Adrenal gland (tissue), 9 donors: ENCODE measurements at regions not wholly inside any gene's neighbourhood (a gene's known extent, or its start where the extent isn't known, plus 50 kb on each side); places are given as distances from the start of the nearest gene placed in this dataset.

Experiments used
- DNase-seq, 7 donors: peaks; one replicate each; pipeline ENCODE4 v3.0.0-alpha.2; 2019 to 2020
- H3K27ac ChIP-seq, 5 donors: fragments of 200-600 bp; sonication (generic) in 4 of 5; 1 replicate in 3 of 5; 2 replicates in 2 of 5; pipeline versions ENCODE4 v1.5.1 to v1.8.0; 2016 to 2020; ENCODE audit warnings: mild to moderate bottlenecking in 1 of 5
- H3K27me3 ChIP-seq: fragments of 200-600 bp; 2 replicates; pipeline ENCODE4 v1.8.0; 2021
- H3K36me3 ChIP-seq, 2 donors: fragments of 200-600 bp; replicated peaks in 1 of 2; 1 replicate in 1 of 2; 2 replicates in 1 of 2; pipeline versions ENCODE4 v1.5.1 to v1.8.0; 2018 to 2022
- H3K4me1 ChIP-seq, 2 donors: fragments of 200-600 bp; replicated peaks in 1 of 2; 1 replicate in 1 of 2; 2 replicates in 1 of 2; pipeline versions ENCODE4 v1.5.1 to v1.8.0; 2018 to 2021
- H3K4me3 ChIP-seq, 4 donors: fragments of 200-600 bp; sonication (generic) in 3 of 4; one replicate each; pipeline ENCODE4 v1.5.1; 2016 to 2018
- H3K9me3 ChIP-seq, 3 donors: fragments of 200-600 bp; sonication (generic) in 1 of 3; replicated peaks in 1 of 3; 1 replicate in 2 of 3; 2 replicates in 1 of 3; pipeline versions ENCODE4 v1.5.1 to v1.8.0; 2016 to 2021
- CTCF ChIP-seq, 6 experiments: fragments of 450-650 bp in 4 of 6; fragments of 200-600 bp in 2 of 6; sonication (generic) in 1 of 6; IDR thresholded peaks; 1 replicate in 5 of 6; 2 replicates in 1 of 6; pipeline versions ENCODE4 v1.5.1 to v1.8.0; 2016 to 2021; ENCODE audit warnings: antibody characterized with exemption in 6 of 6, mild to moderate bottlenecking in 2 of 6, moderate library complexity in 1 of 6
- POLR2A ChIP-seq, 2 donors: fragments of 450-650 bp; IDR thresholded peaks; one replicate each; pipeline ENCODE4 v1.6.1; 2017; ENCODE audit warnings: antibody characterized with exemption in 2 of 2, mild to moderate bottlenecking in 2 of 2, moderate library complexity in 1 of 2
- WGBS, 4 donors: extraction: QIAGEN DNeasy Blood & Tissue Kit in 2 of 4; methylation state at CpG; one replicate each; pipeline versions ENCODE4 v1.1.5 to v1.1.7; 2013 to 2017; 5-methylcytosine and 5-hydroxymethylcytosine counted together
- intact Hi-C, 2 donors: fragments of 100-400 bp; cut with DNase I; formaldehyde crosslinking; loops; one replicate each; pipeline versions ENCODE4 v1.14.1 to v1.15.0; 2022 to 2023
- donor health status: healthy with polysubstance abuse.
- donor health status: Bipolar disorder and iron deficiency.
- donor health status: DM: yes; HTN: yes; CAD: no.
- donor health status: DM: no; HTN: no; CAD: no.
- donor health status: DM: no; HTN: no; CAD: no.

DNA sequence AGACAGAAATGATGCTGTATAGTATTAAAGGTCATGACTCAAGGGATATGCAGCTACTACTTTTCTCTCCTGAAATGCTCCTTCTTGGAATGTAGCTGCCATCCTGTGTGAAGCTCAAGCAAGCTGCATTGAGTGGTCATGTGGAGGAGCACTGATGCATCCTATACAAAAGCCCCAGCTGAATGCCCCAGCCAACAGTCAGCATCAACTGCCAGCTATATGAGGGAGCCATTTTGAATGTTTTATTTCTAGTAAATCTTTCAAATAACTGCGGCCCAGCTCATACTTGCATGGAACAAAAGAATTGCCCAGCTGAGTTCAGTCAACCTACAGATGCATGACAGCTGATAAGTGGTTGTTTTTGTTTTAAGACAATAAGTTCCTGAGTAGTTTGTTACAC lies 165.0 kb upstream of the GEMIN8 start:
- Histone ChIP-seq H3K4me3 (no peak overlapping the region), H3K9me3 (no peaks in the 10 kb centered on the region), H3K27ac (no peak overlapping the region), H3K4me1 (no peaks in the 10 kb centered on the region), H3K27me3 (no peaks in the 10 kb centered on the region), H3K36me3 (no peaks in the 10 kb centered on the region)
- intact Hi-C loops: no loop called here
- TF ChIP-seq POLR2A (IDR thresholded peaks at IDR 0.05) (no peak), CTCF (IDR thresholded peaks at IDR 0.05) (no peak)
- no peak for DNase-seq
- WGBS, 4 donors: 64 to 86% (median 70%) methylated on average over 1 of the region's 1 CpG

DNA sequence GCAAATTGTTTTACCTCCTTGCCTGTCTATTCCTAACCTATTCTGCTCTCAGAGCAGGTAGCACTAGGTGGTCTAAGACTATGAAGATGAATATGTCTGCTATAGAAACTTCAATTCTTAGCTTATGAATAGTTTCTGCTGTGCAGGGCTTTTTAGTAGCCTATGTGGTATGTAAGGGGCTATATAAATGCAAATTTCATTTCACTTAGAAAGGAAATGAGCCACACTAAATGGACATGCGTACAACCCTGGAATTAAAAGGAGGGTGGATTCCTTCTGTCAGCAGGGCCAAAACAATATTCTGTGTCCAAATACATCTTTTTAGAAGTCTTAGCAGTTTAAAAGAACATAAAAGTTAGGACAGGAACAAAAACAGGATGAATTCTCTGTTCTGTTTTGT lies 163.9 kb upstream of the GEMIN8 start:
- H3K36me3 ChIP-seq: no peaks in the 10 kb centered on the region
- H3K27me3 ChIP-seq: no peaks in the 10 kb centered on the region
- 76 to 94% (median 88%) methylated on average over 1 of the region's 1 CpG for WGBS, 4 donors
- no peak for DNase-seq
- no peaks in the 10 kb centered on the region for H3K4me1 ChIP-seq
- no peak overlapping the region for H3K4me3 ChIP-seq
- no peak overlapping the region for H3K27ac ChIP-seq
- intact Hi-C loops: no loop called here
- no peak for TF ChIP-seq POLR2A (IDR thresholded peaks at IDR 0.05)
- no peak for TF ChIP-seq CTCF (IDR thresholded peaks at IDR 0.05)
- H3K9me3 ChIP-seq: no peaks in the 10 kb centered on the region

DNA sequence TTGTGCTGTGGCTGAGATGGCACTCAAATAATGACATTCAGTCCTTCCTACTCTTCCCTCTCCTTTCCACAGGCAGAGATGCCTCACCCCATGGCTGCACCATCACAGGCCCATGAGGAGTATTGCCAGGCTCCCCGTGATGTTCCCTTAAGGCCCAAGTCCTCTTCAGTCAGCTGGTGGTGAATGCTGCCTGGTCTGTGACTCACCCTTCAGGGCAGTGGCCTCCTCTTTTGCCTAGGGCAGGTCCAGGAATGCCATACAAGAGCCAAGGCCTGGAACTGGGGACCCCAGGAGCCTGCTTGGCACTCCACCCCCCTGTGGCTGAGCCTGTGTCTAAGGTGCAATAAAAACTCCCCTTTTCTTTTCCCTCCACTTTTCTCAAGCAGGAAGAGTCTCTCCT lies 144.2 kb upstream of the GEMIN8 start:
- Histone ChIP-seq H3K9me3 (no peaks in the 10 kb centered on the region), H3K4me1 (no peaks in the 10 kb centered on the region), H3K27me3 (no peaks in the 10 kb centered on the region), H3K27ac (no peak overlapping the region), H3K36me3 (no peaks in the 10 kb centered on the region), H3K4me3 (no peak overlapping the region)
- 69 to 83% (median 76%) methylated on average over 1 of the region's 1 CpG; no CpG with 5 or more reads in 1 of the 4 donors for WGBS, 4 donors
- no peak for TF ChIP-seq CTCF (IDR thresholded peaks at IDR 0.05)
- TF ChIP-seq POLR2A (IDR thresholded peaks at IDR 0.05): no peak
- no peak for DNase-seq
- intact Hi-C loops: no loop called here

DNA sequence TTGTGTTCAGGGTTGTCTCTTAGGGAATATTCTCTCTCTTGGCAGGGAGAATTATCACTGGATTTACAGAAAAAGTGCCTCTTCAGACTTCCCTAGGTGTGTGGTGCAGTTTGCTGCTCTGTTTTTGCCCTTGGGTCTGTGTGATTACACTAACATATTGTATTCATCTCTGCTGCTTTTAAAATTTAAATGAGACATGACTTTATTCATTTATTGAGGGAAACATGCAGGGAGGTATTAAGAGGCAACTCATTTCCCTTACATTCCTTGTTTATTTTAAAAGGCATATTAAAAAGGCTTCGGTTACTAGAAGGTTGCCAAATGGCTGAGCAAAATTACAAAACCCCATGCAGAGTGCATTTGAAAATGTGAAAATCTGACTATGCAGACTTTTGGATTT lies 135.1 kb upstream of the GEMIN8 start:
- no peak for DNase-seq
- Histone ChIP-seq H3K9me3 (no peaks in the 10 kb centered on the region), H3K27ac (no peak overlapping the region), H3K36me3 (no peaks in the 10 kb centered on the region), H3K4me3 (no peak overlapping the region), H3K27me3 (peaks cover 8% of the 10 kb centered on the region), H3K4me1 (no peaks in the 10 kb centered on the region)
- intact Hi-C loops: no loop called here
- no peak for TF ChIP-seq CTCF (IDR thresholded peaks at IDR 0.05)
- TF ChIP-seq POLR2A (IDR thresholded peaks at IDR 0.05): no peak
- WGBS, 4 donors: 40 to 89% (median 72%) methylated on average over 1 of the region's 1 CpG
